Peyer's patch (tissue), 4 donors: ENCODE measurements at regions not wholly inside any gene's neighbourhood (a gene's known extent, or its start where the extent isn't known, plus 50 kb on each side); places are given as distances from the start of the nearest gene placed in this dataset.

Source experiments
- POLR2A ChIP-seq, 2 donors: fragments of 450-650 bp; IDR thresholded peaks; one replicate each; pipeline ENCODE4 v1.5.1; 2017; ENCODE audit warnings: antibody characterized with exemption in 2 of 2, mild to moderate bottlenecking in 2 of 2, moderate library complexity in 2 of 2
- TF ChIP-seq, protein P1 (sequence below), 6 experiments: fragments of 450-650 bp in 4 of 6; fragments of 200-600 bp in 2 of 6; sonication (generic) in 1 of 6; IDR thresholded peaks; one replicate each; pipeline ENCODE4 v1.5.1; 2017 to 2019; ENCODE audit warnings: antibody characterized with exemption in 6 of 6, mild to moderate bottlenecking in 3 of 6, moderate library complexity in 1 of 6

DNA sequence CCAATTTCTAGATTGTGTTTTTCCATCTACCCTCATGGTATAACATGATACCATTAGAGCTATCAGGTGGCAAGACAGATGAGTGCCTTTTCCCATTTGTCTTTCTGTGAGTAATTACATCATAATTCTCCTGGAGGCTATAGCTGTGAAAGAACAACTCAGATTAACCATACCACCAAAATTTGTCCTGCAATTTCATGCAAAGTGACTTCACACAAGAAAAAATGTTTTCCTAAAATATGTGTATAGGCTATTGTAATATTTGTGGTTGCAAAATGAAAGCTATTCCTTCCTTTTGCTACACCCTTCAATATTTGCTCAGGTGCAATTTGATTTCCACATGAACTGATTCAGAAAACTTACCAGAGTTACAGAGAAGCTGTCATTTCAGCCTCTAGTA is 547.7 kb upstream of the ID4 start:
- TF ChIP-seq, protein P1, sequence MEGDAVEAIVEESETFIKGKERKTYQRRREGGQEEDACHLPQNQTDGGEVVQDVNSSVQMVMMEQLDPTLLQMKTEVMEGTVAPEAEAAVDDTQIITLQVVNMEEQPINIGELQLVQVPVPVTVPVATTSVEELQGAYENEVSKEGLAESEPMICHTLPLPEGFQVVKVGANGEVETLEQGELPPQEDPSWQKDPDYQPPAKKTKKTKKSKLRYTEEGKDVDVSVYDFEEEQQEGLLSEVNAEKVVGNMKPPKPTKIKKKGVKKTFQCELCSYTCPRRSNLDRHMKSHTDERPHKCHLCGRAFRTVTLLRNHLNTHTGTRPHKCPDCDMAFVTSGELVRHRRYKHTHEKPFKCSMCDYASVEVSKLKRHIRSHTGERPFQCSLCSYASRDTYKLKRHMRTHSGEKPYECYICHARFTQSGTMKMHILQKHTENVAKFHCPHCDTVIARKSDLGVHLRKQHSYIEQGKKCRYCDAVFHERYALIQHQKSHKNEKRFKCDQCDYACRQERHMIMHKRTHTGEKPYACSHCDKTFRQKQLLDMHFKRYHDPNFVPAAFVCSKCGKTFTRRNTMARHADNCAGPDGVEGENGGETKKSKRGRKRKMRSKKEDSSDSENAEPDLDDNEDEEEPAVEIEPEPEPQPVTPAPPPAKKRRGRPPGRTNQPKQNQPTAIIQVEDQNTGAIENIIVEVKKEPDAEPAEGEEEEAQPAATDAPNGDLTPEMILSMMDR (IDR thresholded peaks at IDR 0.05) = no peak
- TF ChIP-seq POLR2A (IDR thresholded peaks at IDR 0.05) = no peak
